ENCODE measurements at regions not wholly inside any gene's neighbourhood (a gene's known extent, or its start where the extent isn't known, plus 50 kb on each side); places are given as distances from the start of the nearest gene placed in this dataset.
A peak's percentile ranks its signal among the peaks of the same experiment; 100 is the strongest.

DNA sequence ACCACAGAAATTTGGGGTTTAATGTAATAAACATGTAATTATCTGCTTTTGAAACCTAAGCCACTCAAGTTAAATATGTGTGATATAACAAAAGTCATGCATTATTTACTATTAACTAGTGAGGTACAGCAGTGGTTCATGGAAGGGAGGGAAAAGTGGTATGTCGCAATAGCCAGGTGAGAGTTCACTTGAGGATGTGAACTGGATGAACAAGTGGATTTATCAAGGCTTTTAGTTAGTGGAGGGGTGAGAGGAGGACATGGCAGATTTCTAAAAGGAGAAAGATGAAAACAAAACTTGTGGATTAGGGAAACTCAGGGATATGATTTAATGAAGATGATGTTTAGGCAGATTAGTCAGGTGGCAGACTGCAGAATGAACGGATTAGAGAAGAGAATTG is 141.3 kb upstream of the NFIB start:
- Mint-ChIP-seq H3K36me3 (ENCODE audit: low read depth) (no peaks in the 10 kb centered on the region), H3K27ac (no peak overlapping the region), H3K4me1 (peaks cover 3% of the 10 kb centered on the region; the same call in 2 of the 3 replicates), H3K27me3 (ENCODE audit: insufficient read depth, low read depth, poor library complexity) (no peaks in the 10 kb centered on the region), H3K9me3 (no peaks in the 10 kb centered on the region), H3K4me3 (no peak overlapping the region)
- Histone ChIP-seq H3F3A (replicated peaks; ENCODE audit: low read depth) (no peaks in the 10 kb centered on the region), H3K9me2 (ENCODE audit: insufficient read depth) (no peaks in the 10 kb centered on the region), H3K79me2 (replicated peaks; ENCODE audit: insufficient read depth) (no peaks in the 10 kb centered on the region), H3K4me3 (no peak overlapping the region), H3K4me2 (no peak overlapping the region), H3K27me3 (ENCODE audit: insufficient read depth) (no peaks in the 10 kb centered on the region), H3K27ac (ENCODE audit: low read depth) (no peak overlapping the region), H4K20me1 (replicated peaks; ENCODE audit: insufficient read depth) (no peaks in the 10 kb centered on the region), H2AFZ (no peak overlapping the region), H3K36me3 (ENCODE audit: insufficient read depth) (no peaks in the 10 kb centered on the region), H3K4me1 (ENCODE audit: insufficient read depth) (no peaks in the 10 kb centered on the region)
- no peak for DNase-seq (ENCODE audit: low spot score)
- no peak for ATAC-seq
- TF ChIP-seq STAT1 (IDR thresholded peaks at IDR 0.05; ENCODE audit: unreplicated experiment): no peak
- no peak for TF ChIP-seq ZNF331 (CRISPR knock-in tag; IDR thresholded peaks at IDR 0.05; ENCODE audit: low read depth)
- TF ChIP-seq, protein P1, sequence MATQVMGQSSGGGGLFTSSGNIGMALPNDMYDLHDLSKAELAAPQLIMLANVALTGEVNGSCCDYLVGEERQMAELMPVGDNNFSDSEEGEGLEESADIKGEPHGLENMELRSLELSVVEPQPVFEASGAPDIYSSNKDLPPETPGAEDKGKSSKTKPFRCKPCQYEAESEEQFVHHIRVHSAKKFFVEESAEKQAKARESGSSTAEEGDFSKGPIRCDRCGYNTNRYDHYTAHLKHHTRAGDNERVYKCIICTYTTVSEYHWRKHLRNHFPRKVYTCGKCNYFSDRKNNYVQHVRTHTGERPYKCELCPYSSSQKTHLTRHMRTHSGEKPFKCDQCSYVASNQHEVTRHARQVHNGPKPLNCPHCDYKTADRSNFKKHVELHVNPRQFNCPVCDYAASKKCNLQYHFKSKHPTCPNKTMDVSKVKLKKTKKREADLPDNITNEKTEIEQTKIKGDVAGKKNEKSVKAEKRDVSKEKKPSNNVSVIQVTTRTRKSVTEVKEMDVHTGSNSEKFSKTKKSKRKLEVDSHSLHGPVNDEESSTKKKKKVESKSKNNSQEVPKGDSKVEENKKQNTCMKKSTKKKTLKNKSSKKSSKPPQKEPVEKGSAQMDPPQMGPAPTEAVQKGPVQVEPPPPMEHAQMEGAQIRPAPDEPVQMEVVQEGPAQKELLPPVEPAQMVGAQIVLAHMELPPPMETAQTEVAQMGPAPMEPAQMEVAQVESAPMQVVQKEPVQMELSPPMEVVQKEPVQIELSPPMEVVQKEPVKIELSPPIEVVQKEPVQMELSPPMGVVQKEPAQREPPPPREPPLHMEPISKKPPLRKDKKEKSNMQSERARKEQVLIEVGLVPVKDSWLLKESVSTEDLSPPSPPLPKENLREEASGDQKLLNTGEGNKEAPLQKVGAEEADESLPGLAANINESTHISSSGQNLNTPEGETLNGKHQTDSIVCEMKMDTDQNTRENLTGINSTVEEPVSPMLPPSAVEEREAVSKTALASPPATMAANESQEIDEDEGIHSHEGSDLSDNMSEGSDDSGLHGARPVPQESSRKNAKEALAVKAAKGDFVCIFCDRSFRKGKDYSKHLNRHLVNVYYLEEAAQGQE (IDR thresholded peaks at IDR 0.05; ENCODE audit: unreplicated experiment): no peak
- TF ChIP-seq JUNB (IDR thresholded peaks at IDR 0.05; ENCODE audit: unreplicated experiment): no peak
- no peak for TF ChIP-seq CREB1 (CRISPR knock-in tag; IDR thresholded peaks at IDR 0.05; ENCODE audit: low read depth)
- no peak for TF ChIP-seq POLR2AphosphoS5 (IDR thresholded peaks at IDR 0.05; ENCODE audit: low read depth)

DNA sequence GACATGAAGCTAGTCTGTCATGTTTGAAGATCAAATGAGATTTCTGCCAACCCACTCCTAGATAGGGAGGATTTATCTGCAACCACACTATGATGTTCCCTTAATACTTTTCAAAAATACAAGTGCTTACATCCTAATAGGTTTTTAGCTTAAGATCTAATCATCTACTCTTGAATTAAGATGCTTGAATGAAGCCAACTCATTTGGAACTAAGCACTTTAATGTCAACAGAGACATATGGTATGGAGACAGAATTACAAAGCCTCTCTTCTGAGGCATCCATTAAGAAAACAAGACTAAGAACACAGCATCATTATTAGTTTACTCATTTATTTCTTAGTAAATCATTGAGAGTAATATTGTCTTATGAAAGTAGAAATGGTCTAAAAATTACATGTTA is 139.3 kb upstream of the NFIB start:
- H3K79me2 ChIP-seq (replicated peaks; ENCODE audit: insufficient read depth): no peaks in the 10 kb centered on the region
- no peak overlapping the region for H3K27ac ChIP-seq (ENCODE audit: low read depth)
- no peak overlapping the region for H3K4me2 ChIP-seq
- ATAC-seq: no peak
- no peak for DNase-seq (ENCODE audit: low spot score)
- Mint-ChIP-seq H3K27me3 (ENCODE audit: insufficient read depth, low read depth, poor library complexity) (no peaks in the 10 kb centered on the region), H3K27ac (no peak overlapping the region), H3K4me3 (no peak overlapping the region), H3K9me3 (no peaks in the 10 kb centered on the region), H3K36me3 (ENCODE audit: low read depth) (no peaks in the 10 kb centered on the region), H3K4me1 (peaks cover 3% of the 10 kb centered on the region; the same call in 2 of the 3 replicates)
- no peaks in the 10 kb centered on the region for H3F3A ChIP-seq (replicated peaks; ENCODE audit: low read depth)
- no peaks in the 10 kb centered on the region for H4K20me1 ChIP-seq (replicated peaks; ENCODE audit: insufficient read depth)
- H3K36me3 ChIP-seq (ENCODE audit: insufficient read depth): no peaks in the 10 kb centered on the region
- H3K27me3 ChIP-seq (ENCODE audit: insufficient read depth): no peaks in the 10 kb centered on the region
- no peak overlapping the region for H3K4me3 ChIP-seq
- H2AFZ ChIP-seq: peak overlapping the region; percentile 30; the same call in 1 of the 2 replicates
- no peaks in the 10 kb centered on the region for H3K9me2 ChIP-seq (ENCODE audit: insufficient read depth)
- H3K4me1 ChIP-seq (ENCODE audit: insufficient read depth): no peaks in the 10 kb centered on the region
- TF ChIP-seq EZH2 (IDR thresholded peaks at IDR 0.05; ENCODE audit: low read depth, unreplicated experiment) (no peak), ZNF331 (CRISPR knock-in tag; IDR thresholded peaks at IDR 0.05; ENCODE audit: low read depth) (no peak), JUNB (IDR thresholded peaks at IDR 0.05; ENCODE audit: unreplicated experiment) (no peak), ZNF114 (CRISPR knock-in tag; IDR thresholded peaks at IDR 0.05) (no peak), POLR2AphosphoS5 (IDR thresholded peaks at IDR 0.05; ENCODE audit: low read depth) (no peak), STAT1 (IDR thresholded peaks at IDR 0.05; ENCODE audit: unreplicated experiment) (no peak), NANOG (IDR thresholded peaks at IDR 0.05; ENCODE audit: borderline replicate concordance) (no peak)
- TF ChIP-seq, protein P1 (IDR thresholded peaks at IDR 0.05; ENCODE audit: unreplicated experiment): no peak
- TF ChIP-seq, protein P2, sequence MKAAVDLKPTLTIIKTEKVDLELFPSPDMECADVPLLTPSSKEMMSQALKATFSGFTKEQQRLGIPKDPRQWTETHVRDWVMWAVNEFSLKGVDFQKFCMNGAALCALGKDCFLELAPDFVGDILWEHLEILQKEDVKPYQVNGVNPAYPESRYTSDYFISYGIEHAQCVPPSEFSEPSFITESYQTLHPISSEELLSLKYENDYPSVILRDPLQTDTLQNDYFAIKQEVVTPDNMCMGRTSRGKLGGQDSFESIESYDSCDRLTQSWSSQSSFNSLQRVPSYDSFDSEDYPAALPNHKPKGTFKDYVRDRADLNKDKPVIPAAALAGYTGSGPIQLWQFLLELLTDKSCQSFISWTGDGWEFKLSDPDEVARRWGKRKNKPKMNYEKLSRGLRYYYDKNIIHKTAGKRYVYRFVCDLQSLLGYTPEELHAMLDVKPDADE (IDR thresholded peaks at IDR 0.05): no peak
